Left colon (tissue), 2 donors: ENCODE measurements at regions not wholly inside any gene's neighbourhood (a gene's known extent, or its start where the extent isn't known, plus 50 kb on each side); places are given as distances from the start of the nearest gene placed in this dataset.
"Not testable (repeated sequence)": the region's sequence is repeated elsewhere in the genome, so short reads cannot be mapped to it uniquely, and the experiment has no call there.

Experiments used
- ATAC-seq: fragments of 200-7000 bp; cut with Tn5 transposase; one replicate; pipeline ENCODE4 v1.9.1; 2020; ENCODE audit warnings: mild to moderate bottlenecking, moderate library complexity
- DNase-seq, 2 donors: peaks; one replicate each; pipeline ENCODE4 v3.0.0-alpha.2; 2020
- intact Hi-C, 2 donors: fragments of 100-400 bp; cut with DNase I in 1 of 2; cut with micrococcal nuclease in 1 of 2; formaldehyde crosslinking; loops; one replicate each; pipeline versions ENCODE4 v1.11.2 to v1.14.0; 2022; cut with DNase I, micrococcal nuclease
- donor health status: DM: no; HTN: no; CAD: no.
- donor health status: DM: yes; HTN: yes; CAD: no.

GRCh38 chr11:38796281-38796680, 2198.2 kb upstream of the RAG2 start:
- DNase-seq (no peak), ATAC-seq (no peak)
- intact Hi-C loops = no loop called here

GRCh38 chr11:38795027-38795426, 2197.0 kb upstream of the RAG2 start:
- intact Hi-C loops = no loop called here
- ATAC-seq (no peak), DNase-seq (no peak)

DNA sequence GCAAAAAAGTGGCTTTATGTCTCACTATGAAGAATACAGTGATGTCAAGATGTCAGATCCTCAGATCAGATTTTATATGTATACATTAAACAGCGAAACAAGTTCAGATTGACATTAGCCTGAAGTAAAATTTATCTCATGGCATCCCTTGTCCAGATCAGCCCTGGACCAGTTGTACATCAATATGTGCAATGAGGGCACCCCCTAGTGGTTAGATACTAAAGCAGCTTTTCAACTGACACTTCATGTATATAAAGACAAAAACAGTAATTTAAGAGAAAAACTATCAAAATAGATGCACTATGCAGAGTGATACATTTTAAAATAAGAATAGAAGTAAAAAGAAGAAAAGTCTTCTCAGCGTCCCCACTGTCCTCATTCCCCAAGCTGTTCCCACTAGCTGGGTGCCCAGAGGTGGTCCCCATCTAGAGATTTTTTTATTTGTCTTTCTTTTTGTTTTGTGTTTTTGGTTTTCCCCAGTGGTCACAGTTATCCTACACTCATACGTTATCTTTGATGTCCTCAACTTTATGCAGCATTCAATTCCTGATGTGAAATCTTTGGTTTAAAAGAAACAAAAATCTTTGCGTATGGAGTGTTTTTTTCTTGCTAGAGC, 2193.4 kb upstream of the RAG2 start:
- ATAC-seq = no peak
- DNase-seq = no peak
- intact Hi-C loops = no loop called here

DNA sequence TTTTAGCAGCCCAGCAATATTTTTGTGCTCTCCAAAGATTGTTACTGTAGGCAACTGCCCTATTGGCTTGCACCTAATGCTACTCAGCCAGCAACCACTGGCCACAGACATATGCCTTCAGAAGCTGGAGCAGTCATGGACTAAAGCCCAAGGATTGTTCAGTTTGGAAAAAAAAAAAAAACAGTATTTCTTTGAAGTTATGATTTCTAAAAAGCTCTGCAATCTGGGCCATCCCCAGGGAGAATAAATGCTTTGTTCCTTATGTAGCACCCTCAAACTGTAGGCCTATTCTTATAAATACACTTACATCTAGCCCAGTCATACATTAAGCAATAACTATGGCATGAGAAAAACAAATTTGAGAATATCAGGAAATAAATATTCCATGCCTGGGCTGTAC, 2190.5 kb upstream of the RAG2 start:
- intact Hi-C loops = no loop called here
- ATAC-seq (no peak), DNase-seq (no peak)

- DNase-seq (no peak), ATAC-seq (no peak)
- intact Hi-C loops = no loop called here
Observed at GRCh38 chr11:38784164-38784563, 2186.1 kb upstream of the RAG2 start.

DNA sequence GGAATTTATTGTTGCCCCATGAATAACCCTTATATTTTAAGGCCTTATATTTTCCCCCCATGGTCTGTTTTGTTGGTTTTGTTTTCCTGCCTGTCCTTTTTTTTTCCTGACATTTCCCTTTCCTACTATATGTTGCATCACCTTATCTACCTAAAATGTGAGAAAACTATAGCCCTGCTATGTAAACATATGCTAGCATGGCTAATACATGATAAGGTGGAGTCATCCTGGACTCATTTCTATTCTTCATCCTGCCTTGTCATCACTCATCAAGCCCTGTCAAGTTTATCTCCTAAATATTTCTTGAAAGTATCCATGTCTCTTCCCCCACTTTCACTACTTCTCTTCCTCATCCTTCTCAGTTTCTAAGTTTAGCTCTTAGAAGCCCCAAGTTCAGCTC, 2168.8 kb upstream of the RAG2 start:
- ATAC-seq (no peak), DNase-seq (no peak)
- intact Hi-C loops = no loop called here

DNA sequence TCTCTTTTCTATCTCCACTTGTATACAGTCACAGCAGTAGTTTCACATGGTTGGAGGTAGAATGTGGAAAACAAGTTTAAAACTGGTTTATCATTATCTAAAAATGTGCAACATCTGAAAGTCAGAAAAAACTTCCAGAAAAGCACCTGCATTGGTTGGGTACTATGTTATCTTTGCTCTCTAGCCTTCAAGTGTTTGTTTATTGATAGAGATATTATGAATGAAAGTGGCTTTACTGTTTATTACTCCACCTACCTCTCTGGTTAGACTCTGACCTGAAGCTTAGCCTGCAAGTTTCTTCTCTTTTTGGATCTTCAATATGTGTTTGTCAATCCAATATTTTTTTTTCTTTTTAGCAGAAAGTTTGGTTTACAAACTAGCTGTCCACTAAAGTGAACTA, 2161.4 kb upstream of the RAG2 start:
- intact Hi-C loops = no loop called here
- no peak for ATAC-seq
- DNase-seq = no peak

- intact Hi-C loops = no loop called here
- ATAC-seq = no peak
- DNase-seq = no peak
Observed at GRCh38 chr11:38756537-38756936, 2158.5 kb upstream of the RAG2 start.

DNA sequence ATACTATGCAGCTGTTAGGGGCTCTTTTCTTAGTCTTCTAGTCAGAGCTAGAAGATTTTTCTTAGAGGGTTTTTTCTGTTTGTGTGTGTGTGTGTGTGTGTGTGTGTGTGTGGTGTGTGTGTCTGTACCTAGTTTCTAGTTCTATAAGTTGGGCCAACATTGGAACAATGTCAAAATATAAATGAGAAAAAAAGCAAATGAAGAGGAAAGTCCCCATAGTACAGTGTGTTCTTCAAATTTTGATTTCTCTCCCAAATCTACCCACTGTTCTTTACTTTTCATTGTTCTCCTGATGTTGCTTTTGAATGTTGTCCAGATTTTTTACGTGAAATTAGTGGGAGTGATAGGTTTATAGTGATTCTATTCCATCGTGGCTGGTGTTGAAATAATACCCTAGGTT, 2153.4 kb upstream of the RAG2 start:
- intact Hi-C loops = no loop called here
- DNase-seq (no peak), ATAC-seq (no peak)

GRCh38 chr11:38746516-38746915, 2148.5 kb upstream of the RAG2 start:
- DNase-seq, intact Hi-C loops, ATAC-seq: not testable (repeated sequence)

DNA sequence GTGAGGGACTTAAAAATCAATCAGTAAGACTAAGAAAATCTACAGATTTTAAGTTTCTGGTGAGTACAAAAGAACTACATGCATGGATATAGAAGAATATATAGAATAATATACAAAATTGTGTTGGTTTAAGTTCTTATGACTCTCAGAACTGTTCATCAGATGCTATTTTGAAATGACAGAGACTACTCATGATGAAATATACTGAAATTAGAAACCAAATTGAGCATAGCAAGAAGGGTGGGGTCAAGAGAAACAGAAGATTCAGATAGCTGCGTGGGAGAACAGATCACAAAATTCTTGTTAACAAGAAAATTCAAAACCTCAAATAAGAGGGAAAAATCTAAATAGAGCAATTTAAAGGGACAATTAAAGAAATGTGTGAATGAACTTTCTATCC, 2125.3 kb upstream of the RAG2 start:
- DNase-seq = no peak
- intact Hi-C loops = no loop called here
- no peak for ATAC-seq

- intact Hi-C loops = no loop called here
- ATAC-seq (no peak), DNase-seq (no peak)
Observed at GRCh38 chr11:38721586-38722315, 2123.7 kb upstream of the RAG2 start.

DNA sequence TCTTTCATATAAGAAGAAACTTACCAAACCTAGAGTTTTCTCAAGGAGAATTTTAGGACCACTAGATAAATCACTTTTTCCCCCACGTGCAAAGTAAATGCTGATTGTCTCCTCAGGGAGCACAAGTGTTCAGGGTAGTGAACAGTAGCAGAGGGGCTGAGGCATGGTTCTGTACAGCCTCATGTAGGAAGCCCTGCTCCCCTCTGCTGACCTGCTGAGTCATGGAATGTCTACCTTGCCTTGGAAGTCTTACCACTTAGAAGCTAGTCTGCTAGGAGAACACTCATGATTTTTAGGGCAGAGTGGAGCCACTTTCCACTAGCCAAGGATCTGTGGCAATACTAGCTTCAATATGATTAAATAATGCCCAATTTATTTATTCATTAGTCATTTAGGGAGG, 2120.6 kb upstream of the RAG2 start:
- DNase-seq (no peak), ATAC-seq (no peak)
- intact Hi-C loops = no loop called here

DNA sequence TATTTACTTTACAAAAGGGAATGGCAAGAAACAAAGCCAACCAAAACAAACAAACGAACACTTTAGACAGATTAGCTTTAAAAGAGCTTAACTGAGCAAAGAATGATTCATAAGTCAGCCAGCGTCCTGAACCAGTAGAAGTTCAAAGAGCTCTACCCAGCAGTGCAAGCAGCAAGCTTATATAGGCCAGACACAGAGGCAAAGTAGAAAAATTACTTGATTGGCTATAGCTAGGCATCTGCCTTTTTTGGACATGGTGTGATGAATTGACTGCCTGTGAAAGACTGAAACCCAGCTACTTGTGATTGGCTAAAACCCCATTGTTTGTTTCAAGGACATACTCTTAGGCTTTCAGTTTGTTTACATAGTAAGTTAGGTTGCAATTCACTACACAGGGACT, 2120.0 kb upstream of the RAG2 start:
- no peak for ATAC-seq
- intact Hi-C loops = no loop called here
- no peak for DNase-seq

DNA sequence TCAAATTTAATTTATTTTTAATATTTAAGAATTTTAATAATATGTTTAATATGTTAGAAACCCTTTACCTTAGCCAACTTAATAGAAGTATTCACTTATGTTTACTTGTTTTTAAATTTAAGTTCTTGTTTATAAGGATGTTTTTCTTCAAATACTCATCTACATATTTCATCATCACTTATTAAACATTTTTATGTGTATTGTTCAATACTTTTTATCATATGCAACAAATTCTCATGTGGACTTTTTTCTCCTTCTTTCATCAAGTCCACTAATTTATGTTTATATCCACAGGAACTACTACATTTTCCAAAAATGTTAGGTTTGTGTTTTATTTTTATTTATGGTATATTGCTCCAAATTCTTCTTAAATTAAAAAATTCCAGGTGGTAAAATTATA, 2113.1 kb upstream of the RAG2 start:
- intact Hi-C loops = no loop called here
- ATAC-seq (no peak), DNase-seq (no peak)

DNA sequence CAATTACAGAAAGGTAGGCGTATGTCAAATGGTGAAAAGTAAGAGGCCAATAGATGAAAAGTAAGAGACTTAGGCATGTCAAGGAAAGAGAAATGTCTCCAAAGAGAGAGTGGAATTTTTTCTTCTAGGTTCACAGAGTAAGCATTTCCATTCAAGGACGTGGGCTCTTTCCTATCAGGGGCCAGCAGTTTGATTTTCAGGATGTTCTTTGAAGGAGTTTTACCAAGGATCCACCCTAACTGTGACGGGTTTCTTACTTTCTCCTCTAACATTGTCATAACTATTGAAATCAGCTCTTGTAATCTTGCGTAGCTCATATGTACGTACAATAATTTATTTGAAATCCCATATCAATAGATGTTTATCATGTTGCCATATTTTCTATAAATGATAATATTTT, 2112.2 kb upstream of the RAG2 start:
- no peak for ATAC-seq
- intact Hi-C loops = no loop called here
- DNase-seq = no peak

- intact Hi-C loops = no loop called here
- DNase-seq = no peak
- no peak for ATAC-seq
Observed at GRCh38 chr11:38700111-38700510, 2102.1 kb upstream of the RAG2 start.

DNA sequence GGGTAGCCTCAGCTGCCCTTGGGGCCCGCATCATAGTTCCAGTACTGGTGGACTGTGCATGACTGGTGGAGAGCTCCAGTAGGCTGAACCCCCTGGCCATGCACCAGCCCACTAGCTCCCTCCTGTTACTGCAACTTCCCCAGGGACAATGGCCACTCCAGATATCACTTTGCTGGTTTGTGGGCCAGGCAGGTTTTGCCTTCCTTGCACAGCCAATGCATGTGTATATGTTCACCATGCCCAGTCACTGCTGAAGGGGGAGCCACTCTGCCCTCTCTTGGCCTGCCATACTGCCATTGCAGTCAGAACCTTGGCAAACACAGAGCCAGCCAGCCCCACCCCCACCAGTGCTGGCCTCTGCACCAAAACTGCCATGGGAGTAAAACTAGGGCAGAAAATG, 2095.3 kb upstream of the RAG2 start:
- intact Hi-C loops = no loop called here
- ATAC-seq (no peak), DNase-seq (no peak)

- ATAC-seq, DNase-seq, intact Hi-C loops: not testable (repeated sequence)
Observed at GRCh38 chr11:38690211-38690610, 2092.2 kb upstream of the RAG2 start.

DNA sequence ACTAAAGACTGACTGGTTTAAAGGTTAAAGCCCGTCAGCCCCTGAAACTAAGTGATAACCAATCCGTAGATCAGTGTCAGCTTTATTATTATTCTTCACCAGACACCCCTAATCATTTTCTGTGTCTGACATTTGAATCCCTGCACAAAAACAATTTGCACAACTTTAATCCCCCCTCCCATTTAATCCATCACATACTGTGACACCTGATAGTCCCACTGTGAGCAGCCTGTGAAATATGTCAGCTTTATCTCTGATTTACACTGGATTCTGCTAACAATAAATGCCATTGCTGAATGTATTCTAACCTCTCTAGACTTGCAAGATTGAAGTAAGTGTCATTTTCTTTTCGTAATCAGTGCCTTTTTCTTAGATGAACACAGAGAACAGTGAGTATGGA, 2089.0 kb upstream of the RAG2 start:
- DNase-seq (no peak), ATAC-seq (no peak)
- intact Hi-C loops = no loop called here

DNA sequence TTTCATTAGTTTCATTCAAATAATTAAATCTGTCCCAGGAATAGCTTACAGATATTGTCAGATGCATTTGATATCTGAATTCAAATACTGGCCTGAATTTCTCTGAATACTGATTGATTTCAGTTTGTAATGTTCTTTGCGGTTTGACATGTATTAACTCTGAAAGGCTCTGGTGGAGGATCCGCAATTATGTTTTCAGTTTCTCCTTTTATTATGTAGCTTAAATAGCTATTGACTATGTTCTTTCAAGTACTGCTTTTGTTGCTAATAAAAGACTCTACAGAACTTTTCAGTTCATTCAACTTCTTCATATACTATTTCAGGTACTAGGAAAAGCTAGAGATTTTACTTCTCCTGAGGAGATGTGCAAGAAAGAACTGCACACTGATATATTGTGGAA, 2085.4 kb upstream of the RAG2 start:
- intact Hi-C loops = no loop called here
- ATAC-seq = no peak
- no peak for DNase-seq
